A673 (cell line): ENCODE measurements at regions not wholly inside any gene's neighbourhood (a gene's known extent, or its start where the extent isn't known, plus 50 kb on each side); places are given as distances from the start of the nearest gene placed in this dataset.
A peak's percentile ranks its signal among the peaks of the same experiment; 100 is the strongest.

Experiments
- BruUV-seq: library from RNA; stranded (reverse); fragments of 400-500 nt; replicated peaks from 2 replicates; lab custom pipeline; 2021; lab: Mats Ljungman, UMichigan
- CTCF ChIA-PET: fragments of 300-600 bp; sonication (Branson Sonifier 250); formaldehyde crosslinking; loops from one replicate; lab custom pipeline; 2022; ENCODE audit warnings: antibody characterized with exemption; lab: Charles Lee
- POLR2A ChIA-PET: fragments of 300-600 bp; sonication (Branson Sonifier 250); formaldehyde crosslinking; loops from one replicate; lab custom pipeline; 2022; ENCODE audit warnings: antibody characterized with exemption; ENCODE audit not compliant: low non-redundant PET; lab: Charles Lee
- DNase-seq: peaks from one replicate; pipeline ENCODE4 v3.0.0-alpha.2; 2015; ENCODE audit warnings: low spot score
- H3K27ac ChIP-seq: fragments of 200-600 bp; sonication (generic); 2 replicates; pipeline ENCODE4 v1.5.1; 2016; ENCODE audit warnings: mixed run types, low read depth, mild to moderate bottlenecking, mixed read lengths, antibody characterized with exemption, low read length; ENCODE audit not compliant: poor library complexity, severe bottlenecking
- H3K27me3 ChIP-seq: fragments of 200-600 bp; sonication (generic); replicated peaks from 2 replicates; pipeline ENCODE4 v1.6.1; 2017; ENCODE audit warnings: mixed run types, low read depth, mild to moderate bottlenecking, mixed read lengths, antibody characterized with exemption, low read length; ENCODE audit not compliant: insufficient read depth, poor library complexity
- H3K36me3 ChIP-seq: fragments of 200-600 bp; sonication (generic); 2 replicates; pipeline ENCODE4 v1.6.1; 2016; ENCODE audit warnings: mixed run types, mild to moderate bottlenecking, mixed read lengths, antibody characterized with exemption, low read length; ENCODE audit not compliant: insufficient read depth, poor library complexity, severe bottlenecking
- H3K4me1 ChIP-seq: fragments of 200-600 bp; sonication (generic); 2 replicates; pipeline ENCODE4 v1.6.1; 2017; ENCODE audit warnings: mixed run types, mild to moderate bottlenecking, mixed read lengths, antibody characterized with exemption, low read length; ENCODE audit not compliant: insufficient read depth, poor library complexity, severe bottlenecking
- H3K4me3 ChIP-seq: fragments of 200-600 bp; sonication (generic); 2 replicates; pipeline ENCODE4 v1.5.1; 2016; ENCODE audit warnings: low read depth, mixed run types, mild to moderate bottlenecking, mixed read lengths, low read length; ENCODE audit not compliant: poor library complexity, severe bottlenecking
- H3K9me3 ChIP-seq: fragments of 200-600 bp; sonication (generic); 2 replicates; pipeline ENCODE4 v1.6.1; 2016; ENCODE audit warnings: mixed run types, low read depth, mild to moderate bottlenecking, mixed read lengths, antibody characterized with exemption, low read length; ENCODE audit not compliant: poor library complexity, severe bottlenecking
- CTCF ChIP-seq: fragments of 300-800, 200-600 bp; sonication (generic); conservative IDR thresholded peaks from 2 replicates; pipeline ENCODE4 v1.5.1; 2017; ENCODE audit warnings: low read depth, mild to moderate bottlenecking, antibody characterized with exemption, low read length, moderate library complexity, mixed read lengths
- EZH2 ChIP-seq: fragments of 200-600 bp; sonication (generic); IDR thresholded peaks from 2 replicates; pipeline ENCODE4 v1.6.1; 2017; ENCODE audit warnings: borderline replicate concordance, low read depth, mild to moderate bottlenecking, mixed read lengths, antibody characterized with exemption, low read length; ENCODE audit not compliant: poor library complexity, severe bottlenecking
- intact Hi-C: fragments of 100-400 bp; cut with micrococcal nuclease; formaldehyde crosslinking; loops from one replicate; pipeline ENCODE4 v1.10.0; 2022; ENCODE audit not compliant: unreplicated experiment

GRCh38 chr14:22220427-22220826, 368.6 kb downstream of the DAD1 start:
- ChIA-PET CTCF (interaction anchor here (0.5 to 0.7 kb wide), 2 partner anchors 155 to 780 kb away, joined by 3 to 4 read pairs; no protein-coding TSS in a partner anchor), POLR2A (no interaction called here)
- Histone ChIP-seq H3K36me3 (no peaks in the 10 kb centered on the region), H3K9me3 (no peaks in the 10 kb centered on the region), H3K4me3 (no peak overlapping the region), H3K27ac (no peak overlapping the region), H3K4me1 (no peaks in the 10 kb centered on the region), H3K27me3 (no peaks in the 10 kb centered on the region)
- BruUV-seq = no TSS peak
- DNase-seq = peak; percentile 11
- TF ChIP-seq EZH2 (no peak), CTCF (0 out of 2 replicates have a peak, but pooled peaks have one; percentile 20)
- intact Hi-C loops = loop anchor here (10.0 kb wide), 2 partner anchors 254 to 354 kb away; no protein-coding TSS in a partner anchor

GRCh38 chr14:22218728-22219127, 370.3 kb downstream of the DAD1 start:
- Histone ChIP-seq H3K27ac (no peak overlapping the region), H3K27me3 (no peaks in the 10 kb centered on the region), H3K4me1 (no peaks in the 10 kb centered on the region), H3K36me3 (no peaks in the 10 kb centered on the region), H3K9me3 (no peaks in the 10 kb centered on the region), H3K4me3 (no peak overlapping the region)
- ChIA-PET POLR2A (no interaction called here), CTCF (interaction anchor here (0.7 to 1.8 kb wide), 2 partner anchors 14 to 18 kb away, joined by 4 to 7 read pairs; no protein-coding TSS in a partner anchor)
- no TSS peak for BruUV-seq
- no peak for DNase-seq
- intact Hi-C loops = no loop called here
- TF ChIP-seq EZH2 = no peak
- TF ChIP-seq CTCF = no peak

GRCh38 chr14:22213120-22213519, 375.9 kb downstream of the DAD1 start:
- TF ChIP-seq EZH2 (no peak), CTCF (no peak)
- H3K4me3 ChIP-seq = no peak overlapping the region
- H3K36me3 ChIP-seq = no peaks in the 10 kb centered on the region
- no peaks in the 10 kb centered on the region for H3K27me3 ChIP-seq
- no TSS peak for BruUV-seq
- no peak overlapping the region for H3K27ac ChIP-seq
- intact Hi-C loops = no loop called here
- DNase-seq = no peak
- no peaks in the 10 kb centered on the region for H3K4me1 ChIP-seq
- POLR2A ChIA-PET = no interaction called here
- no peaks in the 10 kb centered on the region for H3K9me3 ChIP-seq
- CTCF ChIA-PET = no interaction called here
